ENCODE measurements at regions not wholly inside any gene's neighbourhood (a gene's known extent, or its start where the extent isn't known, plus 50 kb on each side); places are given as distances from the start of the nearest gene placed in this dataset.

GRCh38 chr6:85096976-85097375, 332.6 kb upstream of the TBX18 start:
- DNase-seq = no peak

More at GRCh38 chr6:85096976-85097375, 332.6 kb upstream of the TBX18 start:
- H3K4ac ChIP-seq (ENCODE audit: low read depth, low read length) = no peak overlapping the region
- no peak overlapping the region for H2AFZ ChIP-seq (ENCODE audit: low read length)
- H3K27me3 Mint-ChIP-seq (ENCODE audit: low read depth) = no peaks in the 10 kb centered on the region
- H3K27ac Mint-ChIP-seq = no peak overlapping the region
- no peaks in the 10 kb centered on the region for H3K79me2 ChIP-seq (ENCODE audit: insufficient read depth, low read length)
- H2BK5ac ChIP-seq (ENCODE audit: insufficient read length, low read length) = no peak overlapping the region
- no peaks in the 10 kb centered on the region for H3K4me1 ChIP-seq (ENCODE audit: insufficient read depth, low read length)
- no peak overlapping the region for H3K4me2 ChIP-seq (ENCODE audit: insufficient read depth, insufficient read length, low read length)
- no peak overlapping the region for H4K5ac ChIP-seq (ENCODE audit: insufficient read length, low read depth, low read length)
- no peak overlapping the region for H3K56ac ChIP-seq (ENCODE audit: insufficient read length, low read depth, low read length)
- H3K18ac ChIP-seq (ENCODE audit: insufficient read length, low read depth, low read length) = no peak overlapping the region
- no peak overlapping the region for H3K4me3 Mint-ChIP-seq
- no peak overlapping the region for H2AK5ac ChIP-seq (ENCODE audit: insufficient read length, low read length)
- no CpG with 5 or more reads among the region's 5 CpGs for WGBS (ENCODE audit: extremely low coverage, insufficient read length, low lambda C conversion rate)
- H2BK120ac ChIP-seq (ENCODE audit: low read depth, low read length, poor library complexity, severe bottlenecking) = no peak overlapping the region
- no peak overlapping the region for H4K91ac ChIP-seq (ENCODE audit: insufficient read length, low read depth, low read length)
- no peak overlapping the region for H3K14ac ChIP-seq (ENCODE audit: insufficient read depth, low read length)
- no peak overlapping the region for H3T11ph ChIP-seq (ENCODE audit: low read length)
- no peaks in the 10 kb centered on the region for H3K4me1 Mint-ChIP-seq
- H3K9me3 ChIP-seq (ENCODE audit: control insufficient read depth, low read depth, low read length) = no peaks in the 10 kb centered on the region
- no peaks in the 10 kb centered on the region for H3K27me3 ChIP-seq (ENCODE audit: insufficient read depth, low read length)
- H2BK20ac ChIP-seq (ENCODE audit: low read depth, low read length, poor library complexity, severe bottlenecking) = no peak overlapping the region
- no peak overlapping the region for H2BK12ac ChIP-seq (ENCODE audit: insufficient read length, low read depth, low read length)
- no peak overlapping the region for H3K27ac ChIP-seq (ENCODE audit: insufficient read length, low read depth, low read length)
- H3K79me1 ChIP-seq (ENCODE audit: insufficient read depth, low read depth, low read length, poor library complexity, severe bottlenecking) = no peaks in the 10 kb centered on the region
- no peak overlapping the region for H3K9ac ChIP-seq (ENCODE audit: extremely low read depth, insufficient read length, low read length)
- no peak overlapping the region for H2BK15ac ChIP-seq (ENCODE audit: low read depth, low read length)
- no peak overlapping the region for H4K8ac ChIP-seq (replicated peaks; ENCODE audit: insufficient read length, low read depth, low read length)
- TF ChIP-seq CTCF (conservative IDR thresholded peaks at IDR 0.05) = no peak
- peaks cover 0 to 5% (median 4%) of the 10 kb centered on the region in 3 experiments; a peak in 3 of 7 replicates for H3K36me3 Mint-ChIP-seq (ENCODE audit: insufficient read depth in 1 of 3, low read depth in 3 of 3)
- H3K23ac ChIP-seq (ENCODE audit: insufficient read length, low read depth, low read length) = no peak overlapping the region
- no peaks in the 10 kb centered on the region for H3K23me2 ChIP-seq (ENCODE audit: insufficient read length, low read depth, low read length, poor library complexity, severe bottlenecking)
- peaks cover 23 to 25% of the 10 kb centered on the region in 2 experiments for H3K9me3 Mint-ChIP-seq
- H4K20me1 ChIP-seq (ENCODE audit: control insufficient read depth, insufficient read depth, insufficient read length) = no peaks in the 10 kb centered on the region

Measured in H9 (cell line).